Prostate gland (tissue), 2 donors: ENCODE measurements at regions not wholly inside any gene's neighbourhood (a gene's known extent, or its start where the extent isn't known, plus 50 kb on each side); places are given as distances from the start of the nearest gene placed in this dataset.
A peak's percentile ranks its signal among the peaks of the same experiment; 100 is the strongest.
"Not testable (repeated sequence)": the region's sequence is repeated elsewhere in the genome, so short reads cannot be mapped to it uniquely, and the experiment has no call there.

Experiments used
- DNase-seq: peaks from one replicate; pipeline ENCODE4 v3.0.0-alpha.2; 2019; ENCODE audit warnings: low spot score
- H3K27ac ChIP-seq, 2 donors: fragments of 200-600 bp; sonication (generic); 2 replicates each; pipeline ENCODE4 v1.5.1; 2017 to 2019
- H3K27me3 ChIP-seq: fragments of 200-600 bp; sonication (generic); replicated peaks from 2 replicates; pipeline ENCODE4 v1.5.1; 2019; ENCODE audit not compliant: insufficient read depth
- H3K36me3 ChIP-seq, 2 donors: fragments of 200-600 bp; sonication (generic); 1 replicate in 1 of 2; 2 replicates in 1 of 2; pipeline versions ENCODE4 v1.5.1 to v1.8.1; 2017 to 2019
- H3K4me1 ChIP-seq: fragments of 200-600 bp; sonication (generic); replicated peaks from 2 replicates; pipeline ENCODE4 v1.5.1; 2019
- H3K4me3 ChIP-seq, 2 donors: fragments of 200-600 bp; sonication (generic); 2 replicates each; pipeline ENCODE4 v1.5.1; 2017 to 2019
- H3K9me3 ChIP-seq: fragments of 200-600 bp; sonication (generic); 2 replicates; pipeline ENCODE4 v1.5.1; 2017
- POLR2A ChIP-seq: fragments of 450-650 bp; IDR thresholded peaks from one replicate; pipeline ENCODE4 v1.6.1; 2016; ENCODE audit warnings: antibody characterized with exemption, mild to moderate bottlenecking
- POLR2AphosphoS5 ChIP-seq: sonication (generic); formaldehyde crosslinking; IDR thresholded peaks from one replicate; pipeline ENCODE4 v1.6.1; 2017; ENCODE audit warnings: antibody characterized with exemption
- WGBS: methylation state at CpG from one replicate; pipeline ENCODE4 v1.1.5; 2018; 5-methylcytosine and 5-hydroxymethylcytosine counted together
- intact Hi-C: fragments of 100-400 bp; cut with DNase I; formaldehyde crosslinking; loops from one replicate; pipeline ENCODE4 v1.14.2; 2022
- TF ChIP-seq, protein P1 (sequence below), 4 experiments: fragments of 200-600 bp in 2 of 4; fragments of 450-650 bp in 2 of 4; sonication (generic) in 2 of 4; IDR thresholded peaks; 1 replicate in 3 of 4; 2 replicates in 1 of 4; pipeline ENCODE4 v1.5.1; 2016 to 2019; ENCODE audit warnings: antibody characterized with exemption in 4 of 4, mild to moderate bottlenecking in 2 of 4, moderate library complexity in 2 of 4

DNA sequence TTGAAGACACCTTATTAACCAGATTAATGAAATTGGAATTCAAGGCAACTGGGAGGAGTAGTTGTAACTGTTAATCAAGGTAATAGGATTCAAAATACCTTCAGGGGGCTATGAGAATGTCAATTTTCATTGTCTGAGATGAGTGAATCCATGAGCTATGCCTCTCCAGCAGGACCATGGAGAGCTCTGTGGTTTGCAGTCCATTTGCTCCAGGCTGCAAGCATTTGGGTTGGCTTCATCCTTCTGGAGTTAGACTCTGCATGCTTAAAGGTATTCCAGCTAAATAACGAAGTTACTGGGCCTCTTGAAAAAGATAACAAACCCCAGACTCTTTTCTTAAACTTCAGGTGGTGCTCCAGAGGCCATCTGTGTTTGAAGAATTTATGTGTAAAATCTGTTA lies 207.1 kb upstream of the SLC8A1 start:
- WGBS: 10% methylated on average over 1 of the region's 1 CpG
- TF ChIP-seq, protein P1, sequence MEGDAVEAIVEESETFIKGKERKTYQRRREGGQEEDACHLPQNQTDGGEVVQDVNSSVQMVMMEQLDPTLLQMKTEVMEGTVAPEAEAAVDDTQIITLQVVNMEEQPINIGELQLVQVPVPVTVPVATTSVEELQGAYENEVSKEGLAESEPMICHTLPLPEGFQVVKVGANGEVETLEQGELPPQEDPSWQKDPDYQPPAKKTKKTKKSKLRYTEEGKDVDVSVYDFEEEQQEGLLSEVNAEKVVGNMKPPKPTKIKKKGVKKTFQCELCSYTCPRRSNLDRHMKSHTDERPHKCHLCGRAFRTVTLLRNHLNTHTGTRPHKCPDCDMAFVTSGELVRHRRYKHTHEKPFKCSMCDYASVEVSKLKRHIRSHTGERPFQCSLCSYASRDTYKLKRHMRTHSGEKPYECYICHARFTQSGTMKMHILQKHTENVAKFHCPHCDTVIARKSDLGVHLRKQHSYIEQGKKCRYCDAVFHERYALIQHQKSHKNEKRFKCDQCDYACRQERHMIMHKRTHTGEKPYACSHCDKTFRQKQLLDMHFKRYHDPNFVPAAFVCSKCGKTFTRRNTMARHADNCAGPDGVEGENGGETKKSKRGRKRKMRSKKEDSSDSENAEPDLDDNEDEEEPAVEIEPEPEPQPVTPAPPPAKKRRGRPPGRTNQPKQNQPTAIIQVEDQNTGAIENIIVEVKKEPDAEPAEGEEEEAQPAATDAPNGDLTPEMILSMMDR (IDR thresholded peaks at IDR 0.05): no peak
- TF ChIP-seq POLR2A (no peak), POLR2AphosphoS5 (no peak)
- no peaks in the 10 kb centered on the region for H3K36me3 ChIP-seq
- intact Hi-C loops: no loop called here
- no peaks in the 10 kb centered on the region for H3K4me1 ChIP-seq
- no peak overlapping the region for H3K27ac ChIP-seq
- DNase-seq: no peak
- H3K27me3 ChIP-seq: no peaks in the 10 kb centered on the region
- no peak overlapping the region for H3K4me3 ChIP-seq
- no peaks in the 10 kb centered on the region for H3K9me3 ChIP-seq

DNA sequence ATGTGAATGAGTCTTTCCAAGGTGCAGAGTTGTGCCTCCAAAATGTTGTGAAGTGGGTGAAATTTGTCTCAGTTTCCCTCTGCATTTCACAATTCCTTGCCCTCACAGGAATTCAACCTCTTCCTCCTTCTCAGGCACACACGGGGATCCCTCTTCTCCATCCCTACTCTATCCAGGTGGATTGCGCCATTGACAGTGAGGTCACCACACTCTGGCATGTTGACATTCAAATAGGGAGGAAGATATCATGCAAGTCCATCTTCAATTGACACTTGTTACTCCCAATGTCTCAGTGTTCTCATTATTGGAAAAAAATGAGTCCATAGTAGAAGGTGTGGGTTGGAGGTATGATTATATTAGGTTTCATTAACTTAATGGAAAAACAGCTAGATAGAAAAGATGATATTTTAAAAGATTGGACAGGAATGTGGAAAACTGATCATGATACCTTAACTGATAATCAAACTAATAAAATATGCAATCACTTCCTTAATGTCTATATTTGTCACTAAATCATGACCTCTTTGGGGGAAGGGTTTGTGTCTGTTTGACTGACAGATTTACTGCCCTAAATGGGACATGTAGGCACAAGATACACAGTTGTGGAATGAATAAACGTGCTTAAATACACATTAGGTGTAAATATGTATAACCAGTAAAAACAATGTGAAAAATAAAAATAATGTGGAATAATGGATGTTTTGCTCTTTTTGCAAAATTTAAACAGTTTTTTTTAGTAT lies 213.8 kb upstream of the SLC8A1 start:
- 66% methylated on average over 3 of the region's 3 CpGs for WGBS
- no peak overlapping the region for H3K4me3 ChIP-seq
- intact Hi-C loops: no loop called here
- no peaks in the 10 kb centered on the region for H3K9me3 ChIP-seq
- H3K4me1 ChIP-seq: no peaks in the 10 kb centered on the region
- H3K27ac ChIP-seq: peak overlapping the region; percentile 11 to 19
- TF ChIP-seq POLR2A (no peak), POLR2AphosphoS5 (no peak)
- TF ChIP-seq, protein P1 (IDR thresholded peaks at IDR 0.05): no peak
- DNase-seq: no peak
- H3K36me3 ChIP-seq: no peaks in the 10 kb centered on the region
- H3K27me3 ChIP-seq: no peaks in the 10 kb centered on the region

DNA sequence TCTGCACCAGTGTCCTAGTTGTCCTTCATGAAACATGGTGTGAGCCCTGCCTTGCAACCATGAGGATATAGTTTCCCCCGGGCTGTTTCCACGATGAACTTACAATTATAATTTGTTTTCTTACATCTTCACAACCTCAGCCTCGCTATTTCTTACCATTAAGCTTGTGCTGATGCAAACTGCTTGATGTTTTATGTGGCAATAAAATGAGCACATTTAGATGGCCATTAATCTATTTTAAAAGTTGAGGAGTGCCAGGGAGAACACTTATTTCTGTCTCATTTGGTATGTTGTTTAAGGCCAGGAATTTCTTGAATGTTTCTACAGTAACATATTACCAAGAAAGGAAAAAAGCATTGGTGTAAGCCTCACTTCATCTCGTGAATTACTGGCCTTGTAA lies 214.5 kb upstream of the SLC8A1 start:
- no peaks in the 10 kb centered on the region for H3K9me3 ChIP-seq
- H3K36me3 ChIP-seq: no peaks in the 10 kb centered on the region
- intact Hi-C loops: no loop called here
- no peaks in the 10 kb centered on the region for H3K4me1 ChIP-seq
- 23% methylated on average over 4 of the region's 4 CpGs for WGBS
- peak; percentile 65 for TF ChIP-seq POLR2AphosphoS5
- no peak for TF ChIP-seq POLR2A
- TF ChIP-seq, protein P1 (IDR thresholded peaks at IDR 0.05): no peak
- no peaks in the 10 kb centered on the region for H3K27me3 ChIP-seq
- no peak overlapping the region for H3K4me3 ChIP-seq
- peak overlapping the region in 1 of 2 donors; percentile 11 for H3K27ac ChIP-seq
- DNase-seq: no peak

DNA sequence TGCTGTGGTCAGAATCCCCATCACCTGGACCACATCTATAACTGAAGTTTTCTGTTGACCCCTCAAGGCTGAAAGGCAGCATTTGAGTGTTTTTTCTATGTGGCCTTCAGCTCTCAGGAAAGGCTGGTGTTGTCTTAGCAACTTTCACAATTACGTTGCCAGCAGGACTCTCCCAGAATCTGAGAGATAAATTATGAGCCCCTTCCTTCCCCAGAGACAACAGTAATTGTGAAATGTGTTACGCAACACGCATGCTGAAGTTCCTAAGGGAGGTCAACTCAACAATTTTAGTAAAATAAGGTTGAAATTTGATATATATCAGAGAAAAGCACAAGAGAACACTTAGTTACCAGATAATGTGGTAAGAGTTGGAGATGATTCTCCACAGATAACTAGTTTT lies 216.5 kb upstream of the SLC8A1 start:
- 29% methylated on average over 3 of the region's 3 CpGs for WGBS
- intact Hi-C loops: no loop called here

DNA sequence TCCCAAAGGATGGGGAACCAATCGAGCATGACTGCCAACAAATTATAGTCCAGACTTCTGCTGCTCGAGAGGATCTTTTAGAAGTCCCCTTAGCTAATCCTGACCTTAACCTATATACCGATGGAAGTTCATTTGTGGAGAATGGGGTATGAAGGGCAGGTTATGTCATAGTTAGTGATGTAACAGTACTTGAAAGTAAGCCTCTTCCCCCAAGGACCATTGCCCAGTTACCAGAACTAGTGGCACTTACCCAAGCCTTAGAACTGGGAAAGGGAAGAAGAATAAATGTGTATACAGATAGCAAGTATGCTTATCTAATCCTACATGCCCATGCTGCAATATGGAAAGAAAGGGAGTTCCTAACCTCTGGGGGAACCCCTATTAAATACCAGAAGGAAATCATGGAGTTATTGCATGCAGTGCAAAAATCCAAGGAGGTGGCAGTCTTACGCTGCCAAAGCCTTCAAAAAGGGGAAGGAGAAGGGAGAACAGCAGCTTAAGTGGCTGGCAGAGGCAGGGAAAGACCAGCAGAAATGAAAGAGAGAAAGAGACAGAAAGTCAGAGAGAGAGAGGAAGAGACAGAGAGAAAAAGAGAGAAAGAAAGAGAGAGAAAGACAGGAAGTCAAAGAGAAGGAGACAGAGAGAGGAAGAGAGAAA lies 224.4 kb upstream of the SLC8A1 start:
- intact Hi-C loops, H3K27ac ChIP-seq, DNase-seq, H3K4me3 ChIP-seq, H3K27me3 ChIP-seq, H3K4me1 ChIP-seq, H3K36me3 ChIP-seq, H3K9me3 ChIP-seq: not testable (repeated sequence)
- 74% methylated on average over 4 of the region's 4 CpGs for WGBS

More for the DNA sequence above, 216.5 kb upstream of the SLC8A1 start:
- TF ChIP-seq POLR2A (no peak), POLR2AphosphoS5 (peak; percentile 14)
- DNase-seq: no peak
- Histone ChIP-seq H3K36me3 (no peaks in the 10 kb centered on the region), H3K4me1 (no peaks in the 10 kb centered on the region), H3K27ac (peak overlapping the region; percentile 15 to 36), H3K9me3 (no peaks in the 10 kb centered on the region), H3K4me3 (no peak overlapping the region), H3K27me3 (no peaks in the 10 kb centered on the region)

DNA sequence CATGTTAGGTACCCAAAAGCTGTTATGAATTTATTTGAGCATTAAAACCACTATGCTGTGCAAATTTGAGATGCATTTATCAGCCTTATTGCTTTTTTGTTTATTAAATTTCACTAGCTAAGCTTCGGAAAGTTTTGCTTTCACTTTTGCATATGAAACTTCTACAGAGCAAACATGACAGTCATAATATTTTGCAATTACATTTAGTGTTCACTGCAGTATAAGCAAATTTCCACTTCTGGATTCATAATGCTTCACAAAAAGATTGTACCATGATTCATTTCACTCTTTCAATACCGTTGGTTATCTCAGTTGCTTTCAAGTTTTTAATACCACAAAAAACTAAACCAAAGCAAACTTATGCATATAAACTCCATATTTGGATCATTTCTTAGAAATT lies 228.7 kb upstream of the SLC8A1 start:
- intact Hi-C loops: no loop called here
- Histone ChIP-seq H3K36me3 (no peaks in the 10 kb centered on the region), H3K27me3 (no peaks in the 10 kb centered on the region), H3K4me1 (no peaks in the 10 kb centered on the region), H3K27ac (no peak overlapping the region), H3K9me3 (no peaks in the 10 kb centered on the region), H3K4me3 (no peak overlapping the region)
- DNase-seq: no peak
- TF ChIP-seq, protein P1 (IDR thresholded peaks at IDR 0.05): no peak
- TF ChIP-seq POLR2AphosphoS5 (no peak), POLR2A (no peak)
- WGBS: 29% methylated on average over 2 of the region's 2 CpGs
